ENCODE measurements at regions not wholly inside any gene's neighbourhood (a gene's known extent, or its start where the extent isn't known, plus 50 kb on each side); places are given as distances from the start of the nearest gene placed in this dataset.

- FAIRE-seq, result peak; percentile 29
- H3K9me3 ChIP-seq (ENCODE audit: control insufficient read depth, low read depth, low read length), result no peaks in the 10 kb centered on the region
- dilution Hi-C loops (cut with MboI; ENCODE audit: extremely low pct_ligation_motif_present, low sequenced_read_pairs), result no loop called here
- H3K4me2 ChIP-seq (ENCODE audit: control insufficient read depth, extremely low read depth, insufficient read depth, low read depth, low read length), result peak overlapping the region; percentile 19
- H3K9me1 ChIP-seq (ENCODE audit: control insufficient read depth, extremely low read depth, insufficient read depth, low read length), result no peaks in the 10 kb centered on the region
- DNase-seq (ENCODE audit: low read depth, low spot score), result no peak
- no peak for TF ChIP-seq EZH2 (IDR thresholded peaks at IDR 0.05; ENCODE audit: low read length)
- TF ChIP-seq CTCF (optimal IDR thresholded peaks at IDR 0.05 in 1 of 3, IDR thresholded peaks at IDR 0.05 in 1 of 3, conservative IDR thresholded peaks at IDR 0.05 in 1 of 3; ENCODE audit: extremely low read depth in 1 of 3, insufficient read depth in 2 of 3, low read length in 3 of 3), result no peak
- H3K9ac ChIP-seq (ENCODE audit: control insufficient read depth, extremely low read depth, insufficient read depth, low read length), result no peak overlapping the region
- H2AFZ ChIP-seq (ENCODE audit: control insufficient read depth, low read length), result no peak overlapping the region
- peaks cover 32% of the 10 kb centered on the region for H3K4me1 ChIP-seq (ENCODE audit: control insufficient read depth, extremely low read depth, insufficient read depth, low read length)
- H3K27ac ChIP-seq (ENCODE audit: control insufficient read depth, insufficient read depth, low read length), result no peak overlapping the region
- no peaks in the 10 kb centered on the region for H3K79me2 ChIP-seq (ENCODE audit: control insufficient read depth, insufficient read depth, low read length)
- H3K36me3 ChIP-seq (ENCODE audit: control insufficient read depth in 2 of 2, extremely low read depth in 1 of 2, insufficient read depth in 2 of 2, low read length in 2 of 2), result no peaks in the 10 kb centered on the region
- no peak overlapping the region for H3K4me3 ChIP-seq (ENCODE audit: control insufficient read depth in 2 of 3, extremely low read depth in 1 of 3, insufficient read depth in 2 of 3, low read depth in 1 of 3, low read length in 3 of 3)
- H4K20me1 ChIP-seq (ENCODE audit: control insufficient read depth, extremely low read depth, insufficient read depth, low read length), result no peaks in the 10 kb centered on the region
- H3K27me3 ChIP-seq (ENCODE audit: control insufficient read depth, extremely low read depth, insufficient read depth, low read length), result no peaks in the 10 kb centered on the region
Observed at GRCh38 chr12:124625867-124626675, 58.7 kb upstream of the NCOR2 start.

- DNase-seq (ENCODE audit: low read depth, low spot score), result no peak
Observed at GRCh38 chr12:124624823-124625222, 57.4 kb upstream of the NCOR2 start.

More at GRCh38 chr12:124624823-124625222, 57.4 kb upstream of the NCOR2 start:
- H3K9me1 ChIP-seq (ENCODE audit: control insufficient read depth, extremely low read depth, insufficient read depth, low read length), result no peaks in the 10 kb centered on the region
- no peak overlapping the region for H3K4me2 ChIP-seq (ENCODE audit: control insufficient read depth, extremely low read depth, insufficient read depth, low read depth, low read length)
- no peaks in the 10 kb centered on the region for H3K79me2 ChIP-seq (ENCODE audit: control insufficient read depth, insufficient read depth, low read length)
- TF ChIP-seq CTCF (optimal IDR thresholded peaks at IDR 0.05 in 1 of 3, IDR thresholded peaks at IDR 0.05 in 1 of 3, conservative IDR thresholded peaks at IDR 0.05 in 1 of 3; ENCODE audit: extremely low read depth in 1 of 3, insufficient read depth in 2 of 3, low read length in 3 of 3) (no peak), EZH2 (IDR thresholded peaks at IDR 0.05; ENCODE audit: low read length) (no peak)
- no peaks in the 10 kb centered on the region for H3K27me3 ChIP-seq (ENCODE audit: control insufficient read depth, extremely low read depth, insufficient read depth, low read length)
- no peak overlapping the region for H3K27ac ChIP-seq (ENCODE audit: control insufficient read depth, insufficient read depth, low read length)
- H4K20me1 ChIP-seq (ENCODE audit: control insufficient read depth, extremely low read depth, insufficient read depth, low read length), result no peaks in the 10 kb centered on the region
- peaks cover 42% of the 10 kb centered on the region for H3K4me1 ChIP-seq (ENCODE audit: control insufficient read depth, extremely low read depth, insufficient read depth, low read length)
- no peak overlapping the region for H3K4me3 ChIP-seq (ENCODE audit: control insufficient read depth in 2 of 3, extremely low read depth in 1 of 3, insufficient read depth in 2 of 3, low read depth in 1 of 3, low read length in 3 of 3)
- no peak for FAIRE-seq
- dilution Hi-C loops (cut with MboI; ENCODE audit: extremely low pct_ligation_motif_present, low sequenced_read_pairs), result no loop called here
- H3K9me3 ChIP-seq (ENCODE audit: control insufficient read depth, low read depth, low read length), result no peaks in the 10 kb centered on the region
- no peak overlapping the region for H3K9ac ChIP-seq (ENCODE audit: control insufficient read depth, extremely low read depth, insufficient read depth, low read length)
- no peaks in the 10 kb centered on the region for H3K36me3 ChIP-seq (ENCODE audit: control insufficient read depth in 2 of 2, extremely low read depth in 1 of 2, insufficient read depth in 2 of 2, low read length in 2 of 2)
- no peak overlapping the region for H2AFZ ChIP-seq (ENCODE audit: control insufficient read depth, low read length)
